ENCODE measurements at regions not wholly inside any gene's neighbourhood (a gene's known extent, or its start where the extent isn't known, plus 50 kb on each side); places are given as distances from the start of the nearest gene placed in this dataset.

GRCh38 chr5:38692781-38693527 is 136.5 kb upstream of the LIFR start:
- Histone ChIP-seq H2BK5ac (ENCODE audit: insufficient read length, low read length) (no peak overlapping the region), H2BK20ac (ENCODE audit: low read depth, low read length, poor library complexity, severe bottlenecking) (no peak overlapping the region), H3K27ac (ENCODE audit: insufficient read length, low read depth, low read length) (no peak overlapping the region), H3K4me1 (ENCODE audit: insufficient read depth, low read length) (no peaks in the 10 kb centered on the region; the same call in 1 of the 2 replicates), H4K8ac (replicated peaks; ENCODE audit: insufficient read length, low read depth, low read length) (no peak overlapping the region), H3K9me3 (ENCODE audit: control insufficient read depth, low read depth, low read length) (no peaks in the 10 kb centered on the region), H4K91ac (ENCODE audit: insufficient read length, low read depth, low read length) (no peak overlapping the region), H3K79me2 (ENCODE audit: insufficient read depth, low read length) (0 out of 2 replicates have a peak, but pooled peaks cover 2% of the 10 kb centered on the region), H4K20me1 (ENCODE audit: control insufficient read depth, insufficient read depth, insufficient read length) (no peaks in the 10 kb centered on the region), H3K23ac (ENCODE audit: insufficient read length, low read depth, low read length) (no peak overlapping the region), H3K79me1 (ENCODE audit: insufficient read depth, low read depth, low read length, poor library complexity, severe bottlenecking) (no peaks in the 10 kb centered on the region), H2AFZ (ENCODE audit: low read length) (no peak overlapping the region), H3K23me2 (ENCODE audit: insufficient read length, low read depth, low read length, poor library complexity, severe bottlenecking) (no peaks in the 10 kb centered on the region), H3T11ph (ENCODE audit: low read length) (no peak overlapping the region), H3K27me3 (ENCODE audit: insufficient read depth, low read length) (no peaks in the 10 kb centered on the region), H4K5ac (ENCODE audit: insufficient read length, low read depth, low read length) (no peak overlapping the region), H3K4me2 (ENCODE audit: insufficient read depth, insufficient read length, low read length) (no peak overlapping the region), H3K4ac (ENCODE audit: low read depth, low read length) (no peak overlapping the region), H2BK120ac (ENCODE audit: low read depth, low read length, poor library complexity, severe bottlenecking) (no peak overlapping the region), H3K9ac (ENCODE audit: extremely low read depth, insufficient read length, low read length) (no peak overlapping the region), H3K56ac (ENCODE audit: insufficient read length, low read depth, low read length) (no peak overlapping the region), H2BK12ac (ENCODE audit: insufficient read length, low read depth, low read length) (no peak overlapping the region), H3K14ac (ENCODE audit: insufficient read depth, low read length) (no peak overlapping the region), H3K18ac (ENCODE audit: insufficient read length, low read depth, low read length) (no peak overlapping the region), H2BK15ac (ENCODE audit: low read depth, low read length) (no peak overlapping the region), H2AK5ac (ENCODE audit: insufficient read length, low read length) (no peak overlapping the region)
- H3K27me3 Mint-ChIP-seq (ENCODE audit: low read depth), result no peaks in the 10 kb centered on the region; the same call in 1 of the 2 replicates
- peaks cover 3 to 4% of the 10 kb centered on the region in 2 experiments; a peak in 3 of 5 replicates for H3K9me3 Mint-ChIP-seq
- H3K4me1 Mint-ChIP-seq, result peaks cover 3 to 13% of the 10 kb centered on the region in 2 experiments; a peak in 3 of 4 replicates
- TF ChIP-seq CTCF (conservative IDR thresholded peaks at IDR 0.05), result no peak
- no CpG with 5 or more reads among the region's 6 CpGs for WGBS (ENCODE audit: extremely low coverage, insufficient read length, low lambda C conversion rate)
- no peak overlapping the region for H3K4me3 Mint-ChIP-seq
- no peak overlapping the region for H3K27ac Mint-ChIP-seq
- DNase-seq, result no peak
- peaks cover 0 to 6% (median 0%) of the 10 kb centered on the region in 3 experiments; a peak in 1 of 7 replicates for H3K36me3 Mint-ChIP-seq (ENCODE audit: insufficient read depth in 1 of 3, low read depth in 3 of 3)

All from H9 (cell line).